ENCODE measurements at regions not wholly inside any gene's neighbourhood (a gene's known extent, or its start where the extent isn't known, plus 50 kb on each side); places are given as distances from the start of the nearest gene placed in this dataset.
"Not testable (repeated sequence)": the region's sequence is repeated elsewhere in the genome, so short reads cannot be mapped to it uniquely, and the experiment has no call there.

DNA sequence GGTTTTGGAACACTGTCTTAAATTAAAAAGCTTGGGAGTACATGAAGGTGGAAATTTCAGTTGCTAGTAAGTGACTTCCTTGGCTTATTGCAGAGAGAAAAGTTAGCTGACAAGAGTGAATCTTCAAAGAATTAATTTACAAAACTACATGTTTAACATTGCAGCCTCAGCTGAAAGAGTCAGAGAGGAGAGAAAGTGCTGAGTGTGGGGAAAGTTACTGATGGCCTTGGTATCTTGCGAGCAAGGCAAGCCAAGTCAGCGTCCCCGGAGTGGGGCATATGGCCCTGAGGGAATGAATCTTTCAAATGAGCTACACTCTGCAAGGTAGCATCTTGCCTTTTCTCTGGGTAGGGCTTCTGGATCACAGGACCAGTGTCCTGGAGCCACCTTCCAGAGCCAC is 131.3 kb downstream of the LPIN1 start:
- ATAC-seq, result no peak

GRCh38 chr2:11885253-11885652 is 138.8 kb downstream of the LPIN1 start:
- not testable (repeated sequence) for ATAC-seq

DNA sequence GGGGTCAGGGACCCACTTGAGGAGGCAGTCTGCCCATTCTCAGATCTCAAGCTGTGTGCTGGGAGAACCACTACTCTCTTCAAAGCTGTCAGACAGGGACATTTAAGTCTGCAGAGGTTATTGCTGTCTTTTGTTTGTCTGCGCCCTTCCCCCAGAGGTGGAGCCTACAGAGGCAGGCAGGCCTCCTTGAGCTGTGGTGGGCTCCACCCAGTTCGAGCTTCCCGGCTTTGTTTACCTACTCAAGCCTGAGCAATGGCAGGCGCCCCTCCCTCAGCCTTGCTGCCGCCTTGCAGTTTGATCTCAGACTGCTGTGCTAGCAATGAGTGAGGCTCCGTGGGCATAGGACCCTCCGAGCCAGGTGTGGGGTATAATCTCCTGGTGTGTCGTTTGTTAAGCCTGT is 140.5 kb downstream of the LPIN1 start:
- ATAC-seq, result not testable (repeated sequence)

- no peak for ATAC-seq
Measured at GRCh38 chr2:11889101-11889850, 142.8 kb downstream of the LPIN1 start.

- ATAC-seq, result no peak
Measured at GRCh38 chr2:11889854-11890253, 143.4 kb downstream of the LPIN1 start.

GRCh38 chr2:11891028-11891427 is 144.6 kb downstream of the LPIN1 start:
- ATAC-seq, result no peak

GRCh38 chr2:11891671-11892440 is 145.4 kb downstream of the LPIN1 start:
- ATAC-seq, result no peak

GRCh38 chr2:11896386-11896785 is 150.0 kb downstream of the LPIN1 start:
- no peak for ATAC-seq

DNA sequence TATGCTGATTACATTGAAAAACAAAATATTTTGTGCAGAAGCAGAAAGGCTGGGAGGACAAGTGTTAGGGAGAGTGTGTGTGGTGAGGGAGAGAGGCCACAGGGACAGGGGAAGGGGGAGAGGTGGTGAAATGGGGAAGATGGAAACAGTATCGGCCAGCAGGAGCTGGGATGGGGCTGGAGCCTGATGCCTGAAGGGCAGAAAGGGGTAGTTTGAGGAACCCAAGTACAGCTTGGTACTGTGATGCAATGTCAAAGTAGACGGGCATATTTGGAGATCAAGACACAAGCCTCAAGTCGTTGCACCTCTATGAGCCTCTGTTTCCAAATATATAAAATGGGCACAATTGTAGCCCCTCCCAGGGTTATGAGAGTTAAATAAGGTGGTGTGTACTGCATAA is 152.1 kb downstream of the LPIN1 start:
- no peak for ATAC-seq

DNA sequence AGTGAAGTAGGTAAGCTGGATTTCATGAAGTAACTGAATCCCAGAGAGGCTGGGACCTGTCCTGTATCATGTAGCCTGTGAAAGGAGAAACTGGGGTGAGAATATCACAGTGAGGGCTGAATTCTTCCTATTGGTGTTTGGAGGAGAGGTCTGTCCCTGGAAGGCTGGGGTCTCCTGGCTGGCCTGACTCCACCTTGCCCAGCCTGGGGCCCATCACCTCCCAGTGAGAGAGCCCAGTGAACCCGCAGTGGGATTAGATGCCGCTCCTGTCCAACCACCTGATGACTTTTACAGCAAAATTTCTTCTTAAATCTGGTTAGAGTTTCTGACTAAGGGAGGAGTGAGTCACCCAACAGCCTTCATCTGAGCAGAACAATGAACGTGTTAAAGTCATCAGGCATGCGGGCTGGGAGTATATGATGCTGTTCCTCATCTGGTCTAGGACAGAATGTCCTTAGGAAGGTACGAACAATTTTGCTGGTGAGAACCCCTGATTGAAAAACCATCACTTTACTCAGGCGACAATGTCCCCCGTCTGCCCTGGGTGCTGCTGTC is 152.9 kb downstream of the LPIN1 start:
- peak; percentile 83 for ATAC-seq

GRCh38 chr2:11900891-11901290 is 154.5 kb downstream of the LPIN1 start:
- ATAC-seq, result not testable (repeated sequence)

DNA sequence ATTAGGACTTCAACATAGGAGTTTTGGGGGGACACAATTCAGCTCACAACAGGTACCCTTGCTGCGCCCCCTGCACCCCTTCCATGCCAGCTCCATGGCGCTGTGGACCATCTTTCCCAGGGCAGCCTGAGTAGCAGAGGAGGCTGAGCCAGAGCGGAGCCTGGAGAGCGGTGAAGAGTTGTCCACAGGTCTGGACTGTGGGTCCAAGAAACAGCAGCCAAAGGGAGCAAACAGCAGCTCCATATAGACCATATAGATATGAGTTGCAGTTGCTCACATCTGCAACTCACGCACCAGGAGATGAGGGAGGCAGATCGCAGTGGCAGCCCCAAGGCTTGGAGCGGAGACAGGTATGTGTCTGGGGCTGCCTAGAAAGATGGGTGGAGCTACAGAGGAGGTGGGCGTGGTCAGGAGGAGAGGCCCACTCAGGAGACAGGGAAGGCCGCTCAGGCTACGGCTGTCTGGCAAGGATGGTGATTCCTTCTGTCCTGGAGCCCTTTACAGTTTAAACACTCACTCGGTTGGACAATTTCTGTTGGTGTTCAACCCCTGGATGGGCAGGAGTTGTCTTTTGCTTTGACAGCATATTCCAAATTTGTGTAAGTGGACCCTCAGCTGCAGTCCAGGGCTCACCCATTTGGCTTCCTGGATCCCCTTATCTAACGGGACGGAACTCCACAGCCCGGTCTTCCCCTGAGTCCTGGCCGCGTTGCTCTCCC is 155.1 kb downstream of the LPIN1 start:
- ATAC-seq, result no peak

- ATAC-seq, result no peak
Measured at GRCh38 chr2:11903085-11903606, 156.7 kb downstream of the LPIN1 start.

DNA sequence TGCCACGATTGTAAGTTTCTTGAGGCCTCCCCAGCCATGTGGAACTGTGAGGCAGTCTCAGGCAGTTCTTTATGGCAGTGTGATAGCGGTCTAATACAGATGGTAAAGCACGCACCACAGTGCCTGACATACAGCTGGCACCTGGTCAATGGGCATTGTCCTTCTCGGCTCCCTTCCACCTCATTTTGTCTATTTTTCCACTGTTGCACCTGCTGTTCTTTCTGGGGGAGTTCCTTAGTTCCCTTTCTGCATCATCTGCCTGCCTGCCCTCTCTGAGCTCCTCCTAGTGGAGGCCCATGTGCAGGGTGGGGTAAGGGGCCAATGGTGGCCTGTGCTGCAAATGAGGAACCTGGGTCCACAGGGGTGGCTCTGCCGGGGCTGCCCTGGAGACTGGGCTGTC is 157.6 kb downstream of the LPIN1 start:
- ATAC-seq, result peak; percentile 22

- ATAC-seq, result no peak
Measured at GRCh38 chr2:11904941-11905340, 158.5 kb downstream of the LPIN1 start.

DNA sequence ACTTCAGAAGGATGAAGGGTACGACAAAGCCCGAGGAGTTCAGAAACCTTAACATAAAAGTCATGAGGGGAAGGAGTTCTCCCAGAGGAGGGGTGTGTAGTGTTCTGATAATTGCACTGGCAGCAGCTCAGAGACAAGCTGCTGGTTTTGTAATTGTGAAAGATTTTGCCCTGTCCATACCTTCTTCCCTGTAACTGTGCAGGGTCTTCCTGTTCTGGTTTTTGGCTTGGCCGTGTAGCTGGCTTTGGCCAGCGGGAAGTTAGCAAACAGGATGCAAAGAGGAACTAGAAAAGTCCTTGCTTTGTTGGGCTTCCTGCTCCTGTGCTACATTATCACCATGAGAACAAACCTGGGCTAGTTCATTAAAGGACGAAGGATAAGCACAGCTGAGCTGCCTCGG is 160.8 kb downstream of the LPIN1 start:
- no peak for ATAC-seq

DNA sequence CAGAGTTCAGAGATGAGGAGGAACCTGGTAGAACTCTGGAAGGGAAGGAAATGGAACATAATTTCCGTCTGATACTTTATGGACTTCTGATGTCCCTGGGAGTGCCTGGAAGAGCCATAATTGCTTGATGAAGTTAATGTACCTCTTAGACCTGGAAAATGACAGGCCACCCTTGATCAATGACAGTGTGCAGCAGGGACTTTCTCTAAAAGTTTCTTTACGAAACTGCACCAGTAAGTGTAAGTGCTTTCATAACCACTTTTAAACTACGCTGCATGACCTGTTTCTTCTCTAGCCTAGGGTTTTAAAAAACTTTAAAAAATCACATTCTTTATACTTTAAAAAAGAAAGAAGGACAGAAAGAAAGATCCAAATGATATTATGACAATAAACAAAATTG is 164.5 kb downstream of the LPIN1 start:
- ATAC-seq, result no peak

DNA sequence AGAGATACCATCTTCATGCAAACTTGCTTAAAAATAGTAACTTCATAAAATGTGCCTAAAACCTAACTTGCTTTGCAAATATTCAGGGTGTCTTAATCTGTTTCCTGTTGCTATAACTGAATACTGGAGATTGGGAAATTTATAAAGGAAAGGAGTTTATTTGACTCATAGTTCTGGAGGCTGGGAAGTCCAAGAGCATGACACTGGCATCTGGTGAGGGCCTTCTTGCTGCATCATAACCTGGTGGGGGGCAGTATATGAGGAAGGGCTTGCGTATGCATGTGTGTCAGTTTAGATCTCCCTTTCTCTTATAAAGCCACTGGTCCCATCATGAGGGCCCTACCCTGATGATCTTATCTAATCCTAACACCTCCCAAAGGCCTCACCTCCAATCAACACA is 166.5 kb downstream of the LPIN1 start:
- no peak for ATAC-seq

GRCh38 chr2:11914455-11914854 is 168.0 kb downstream of the LPIN1 start:
- ATAC-seq, result peak; percentile 98

GRCh38 chr2:11915650-11916049 is 169.2 kb downstream of the LPIN1 start:
- ATAC-seq, result no peak

- ATAC-seq, result no peak
Measured at GRCh38 chr2:11919953-11920352, 173.5 kb downstream of the LPIN1 start.

DNA sequence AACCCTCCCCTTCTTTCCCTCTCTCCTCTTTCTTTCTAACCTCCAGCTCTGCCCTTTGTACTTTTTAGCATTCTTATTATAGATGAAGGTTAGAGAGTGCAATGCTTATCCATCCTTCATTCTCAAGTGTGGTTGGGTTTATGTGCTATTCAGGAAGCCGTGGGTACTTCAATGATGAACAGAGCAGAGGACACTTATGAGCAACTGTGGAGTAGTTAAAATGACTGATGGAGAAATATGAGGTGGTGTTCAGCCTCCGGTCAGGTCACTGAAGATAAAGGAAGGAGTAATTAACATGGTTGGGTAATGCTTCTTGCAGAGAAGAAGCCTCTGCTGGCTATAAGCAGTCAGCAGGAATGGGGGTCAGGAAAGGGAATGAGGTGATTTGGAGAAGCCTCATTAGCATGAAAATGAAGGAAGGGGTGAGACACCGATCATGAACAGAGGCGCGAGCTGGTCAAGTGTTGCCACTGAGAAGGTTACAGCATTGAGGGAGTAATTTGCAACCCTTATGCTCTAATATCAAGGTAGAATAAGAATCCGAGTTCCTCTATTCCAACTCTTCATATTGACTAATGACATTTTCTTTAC is 174.7 kb downstream of the LPIN1 start:
- ATAC-seq, result no peak

- no peak for ATAC-seq
Measured at GRCh38 chr2:11922294-11922693, 175.9 kb downstream of the LPIN1 start.
